DOHH2 (cell line): ENCODE measurements at regions not wholly inside any gene's neighbourhood (a gene's known extent, or its start where the extent isn't known, plus 50 kb on each side); places are given as distances from the start of the nearest gene placed in this dataset.

Experiments
- H3F3A ChIP-seq: fragments of 200-600 bp; sonication (generic), shearing (Covaris generic); 2 replicates; pipeline ENCODE4 v1.6.0; 2016; ENCODE audit warnings: antibody characterized with exemption, mild to moderate bottlenecking; ENCODE audit not compliant: control insufficient read depth, insufficient read depth
- H3K27ac ChIP-seq: fragments of 200-600 bp; sonication (generic); 2 replicates; pipeline ENCODE4 v1.5.1; 2014; ENCODE audit warnings: low read depth, mild to moderate bottlenecking, low read length, moderate library complexity
- H3K27me3 ChIP-seq: fragments of 200-600 bp; sonication (generic); 2 replicates; pipeline ENCODE4 v1.6.1; 2014; ENCODE audit warnings: mild to moderate bottlenecking, low read length, mixed read lengths; ENCODE audit not compliant: control insufficient read depth
- H3K36me3 ChIP-seq: fragments of 200-600 bp; sonication (generic); 2 replicates; pipeline ENCODE4 v1.6.1; 2014; ENCODE audit warnings: mild to moderate bottlenecking, low read length, moderate library complexity, mixed read lengths; ENCODE audit not compliant: control insufficient read depth
- H3K4me1 ChIP-seq: fragments of 200-600 bp; sonication (generic); 2 replicates; pipeline ENCODE4 v1.6.1; 2014; ENCODE audit warnings: mild to moderate bottlenecking, low read length, mixed read lengths; ENCODE audit not compliant: control insufficient read depth
- H3K4me2 ChIP-seq: fragments of 200-600 bp; sonication (generic); 2 replicates; pipeline ENCODE4 v1.6.0; 2014; ENCODE audit warnings: mild to moderate bottlenecking, low read length, moderate library complexity
- H3K4me3 ChIP-seq: fragments of 200-600 bp; sonication (generic); 2 replicates; pipeline ENCODE4 v1.5.1; 2014; ENCODE audit warnings: mild to moderate bottlenecking, low read length, mixed read lengths
- H3K79me2 ChIP-seq: fragments of 200-600 bp; sonication (generic); 2 replicates; pipeline ENCODE4 v1.6.1; 2014; ENCODE audit warnings: mild to moderate bottlenecking, low read length, mixed read lengths; ENCODE audit not compliant: control insufficient read depth
- H3K9me2 ChIP-seq: fragments of 200-600 bp; sonication (generic); replicated peaks from 2 replicates; pipeline ENCODE4 v1.6.1; 2014; ENCODE audit warnings: mild to moderate bottlenecking, low read length, mixed read lengths; ENCODE audit not compliant: control insufficient read depth
- H3K9me3 ChIP-seq: fragments of 200-600 bp; sonication (generic); 2 replicates; pipeline ENCODE4 v1.6.1; 2014; ENCODE audit warnings: antibody characterized with exemption, low read length, mixed read lengths; ENCODE audit not compliant: control insufficient read depth, insufficient read depth
- H4K20me1 ChIP-seq: fragments of 200-600 bp; sonication (generic); 2 replicates; pipeline ENCODE4 v1.6.0; 2014; ENCODE audit warnings: low read depth, mild to moderate bottlenecking, antibody characterized with exemption, low read length, moderate library complexity; ENCODE audit not compliant: control insufficient read depth, insufficient read depth
- EZH2phosphoT487 ChIP-seq: fragments of 200-600 bp; sonication (generic); IDR thresholded peaks from 2 replicates; pipeline ENCODE4 v1.6.1; 2017; ENCODE audit warnings: borderline replicate concordance, mild to moderate bottlenecking, antibody characterized with exemption, low read length, moderate library complexity, mixed read lengths
- TF ChIP-seq, protein P1 (sequence below): fragments of 200-600 bp; sonication (generic); IDR thresholded peaks from one replicate; pipeline ENCODE4 v1.5.1; 2014; ENCODE audit warnings: antibody characterized with exemption, mild to moderate bottlenecking, low read depth, low read length; ENCODE audit not compliant: poor library complexity, severe bottlenecking

DNA sequence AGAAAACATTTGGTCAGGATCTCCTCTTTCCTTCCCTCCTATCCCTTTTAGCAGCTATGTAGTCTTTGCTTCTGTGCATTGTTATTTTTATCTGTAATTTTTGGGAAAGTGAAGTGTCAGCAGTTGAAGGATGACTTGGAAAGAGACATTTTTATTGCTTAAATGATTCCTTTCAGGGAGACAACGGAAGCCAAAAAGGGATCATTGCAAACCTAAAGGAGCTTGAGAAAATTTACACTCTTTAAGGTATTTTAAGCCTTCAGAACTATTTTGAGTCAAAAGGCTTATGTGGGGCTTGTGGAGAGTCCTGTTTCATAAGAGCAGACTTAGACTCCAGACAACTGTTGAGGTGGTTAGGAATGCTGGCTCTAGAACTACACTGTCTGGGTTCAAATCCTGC is 281.6 kb downstream of the KIF4B start:
- Histone ChIP-seq H3K9me2 (no peaks in the 10 kb centered on the region), H3K27me3 (no peaks in the 10 kb centered on the region), H3F3A (no peaks in the 10 kb centered on the region), H3K9me3 (no peaks in the 10 kb centered on the region; the same call in 1 of the 2 replicates), H4K20me1 (no peaks in the 10 kb centered on the region), H3K4me2 (no peak overlapping the region), H3K4me3 (no peak overlapping the region), H3K36me3 (no peaks in the 10 kb centered on the region), H3K27ac (no peak overlapping the region), H3K79me2 (no peaks in the 10 kb centered on the region), H3K4me1 (no peaks in the 10 kb centered on the region)
- TF ChIP-seq EZH2phosphoT487: no peak
- TF ChIP-seq, protein P1, sequence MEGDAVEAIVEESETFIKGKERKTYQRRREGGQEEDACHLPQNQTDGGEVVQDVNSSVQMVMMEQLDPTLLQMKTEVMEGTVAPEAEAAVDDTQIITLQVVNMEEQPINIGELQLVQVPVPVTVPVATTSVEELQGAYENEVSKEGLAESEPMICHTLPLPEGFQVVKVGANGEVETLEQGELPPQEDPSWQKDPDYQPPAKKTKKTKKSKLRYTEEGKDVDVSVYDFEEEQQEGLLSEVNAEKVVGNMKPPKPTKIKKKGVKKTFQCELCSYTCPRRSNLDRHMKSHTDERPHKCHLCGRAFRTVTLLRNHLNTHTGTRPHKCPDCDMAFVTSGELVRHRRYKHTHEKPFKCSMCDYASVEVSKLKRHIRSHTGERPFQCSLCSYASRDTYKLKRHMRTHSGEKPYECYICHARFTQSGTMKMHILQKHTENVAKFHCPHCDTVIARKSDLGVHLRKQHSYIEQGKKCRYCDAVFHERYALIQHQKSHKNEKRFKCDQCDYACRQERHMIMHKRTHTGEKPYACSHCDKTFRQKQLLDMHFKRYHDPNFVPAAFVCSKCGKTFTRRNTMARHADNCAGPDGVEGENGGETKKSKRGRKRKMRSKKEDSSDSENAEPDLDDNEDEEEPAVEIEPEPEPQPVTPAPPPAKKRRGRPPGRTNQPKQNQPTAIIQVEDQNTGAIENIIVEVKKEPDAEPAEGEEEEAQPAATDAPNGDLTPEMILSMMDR: no peak

DNA sequence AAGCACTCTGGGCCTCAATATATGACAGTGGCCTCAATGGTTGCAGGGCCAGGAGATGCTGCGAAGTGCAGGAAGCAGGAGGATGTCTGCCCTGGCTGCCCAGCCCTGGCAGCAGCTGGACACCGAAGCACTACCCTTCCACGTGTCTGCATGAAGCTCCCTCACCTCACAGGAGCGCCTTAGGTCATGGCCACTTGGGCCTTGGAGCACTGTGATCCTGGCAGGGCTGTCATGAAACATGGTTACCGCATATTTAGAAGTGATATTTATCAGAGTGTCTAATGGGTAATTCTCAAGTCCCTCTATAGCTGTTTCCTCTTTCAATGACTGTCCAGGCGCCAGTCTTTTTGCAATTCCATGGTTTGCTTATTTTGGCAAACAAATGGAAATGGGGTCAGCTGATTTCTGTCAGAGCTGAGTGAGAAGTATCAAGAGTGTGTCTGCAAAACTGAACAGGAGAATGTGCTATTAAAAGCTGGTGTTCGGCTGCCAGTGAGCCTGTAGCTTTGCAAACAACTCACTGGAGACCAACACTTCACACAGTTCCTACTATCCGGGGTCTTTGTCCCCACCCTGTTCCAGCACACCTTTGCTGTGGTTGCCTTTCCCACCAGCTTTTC is 285.9 kb downstream of the KIF4B start:
- no peak for TF ChIP-seq EZH2phosphoT487
- TF ChIP-seq, protein P1: no peak
- no peaks in the 10 kb centered on the region for H3K27me3 ChIP-seq
- H3K4me1 ChIP-seq: no peaks in the 10 kb centered on the region
- H4K20me1 ChIP-seq: no peaks in the 10 kb centered on the region
- H3K27ac ChIP-seq: no peak overlapping the region
- no peaks in the 10 kb centered on the region for H3K36me3 ChIP-seq
- no peaks in the 10 kb centered on the region for H3K9me2 ChIP-seq
- no peaks in the 10 kb centered on the region for H3K79me2 ChIP-seq
- H3K4me2 ChIP-seq: no peak overlapping the region
- no peaks in the 10 kb centered on the region for H3F3A ChIP-seq
- H3K9me3 ChIP-seq: no peaks in the 10 kb centered on the region; the same call in 1 of the 2 replicates
- H3K4me3 ChIP-seq: no peak overlapping the region

DNA sequence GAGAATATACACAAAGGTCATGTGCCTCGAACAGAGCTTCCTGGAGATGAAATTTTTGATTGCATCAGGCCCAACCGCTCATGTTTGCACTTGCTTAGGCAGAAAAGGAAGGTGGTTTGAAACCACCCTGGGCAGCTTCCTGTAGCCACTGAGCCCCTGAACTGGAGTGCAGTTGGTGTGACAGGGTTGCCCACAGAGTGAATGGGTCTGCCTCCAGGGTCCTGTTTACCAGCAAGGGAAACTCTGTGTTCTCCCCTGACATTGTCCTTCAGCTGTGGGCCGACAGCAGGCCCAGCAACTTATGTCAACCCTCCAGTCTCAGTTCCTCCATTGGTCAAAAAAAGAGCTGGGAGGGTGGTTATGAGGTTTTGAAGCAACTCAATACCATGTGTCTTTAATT is 289.6 kb downstream of the KIF4B start:
- no peak for TF ChIP-seq EZH2phosphoT487
- TF ChIP-seq, protein P1: no peak
- Histone ChIP-seq H3K27ac (no peak overlapping the region), H3F3A (no peaks in the 10 kb centered on the region), H3K36me3 (no peaks in the 10 kb centered on the region), H3K9me3 (no peaks in the 10 kb centered on the region; the same call in 1 of the 2 replicates), H3K27me3 (no peaks in the 10 kb centered on the region), H3K4me1 (no peaks in the 10 kb centered on the region), H4K20me1 (no peaks in the 10 kb centered on the region), H3K4me2 (no peak overlapping the region), H3K4me3 (no peak overlapping the region), H3K79me2 (no peaks in the 10 kb centered on the region), H3K9me2 (no peaks in the 10 kb centered on the region)
